Stomach (tissue), 8 donors: ENCODE measurements at regions not wholly inside any gene's neighbourhood (a gene's known extent, or its start where the extent isn't known, plus 50 kb on each side); places are given as distances from the start of the nearest gene placed in this dataset.

Experiments
- DNase-seq, 2 donors: peaks; one replicate each; pipeline versions ENCODE4 v3.0.0 to v3.0.0-alpha.2; 2013 to 2019
- H3K27ac ChIP-seq, 5 donors: fragments of 200-600 bp in 4 of 5; sonication (generic) in 4 of 5; one replicate each; pipeline ENCODE4 v1.5.1; 2013 to 2019; ENCODE audit warnings: mild to moderate bottlenecking in 1 of 5, moderate library complexity in 1 of 5
- H3K27me3 ChIP-seq, 3 donors: fragments of 200-600 bp; sonication (generic); one replicate each; pipeline ENCODE4 v1.5.1; 2017 to 2019; ENCODE audit warnings: mixed run types in 1 of 3
- H3K36me3 ChIP-seq, 4 donors: fragments of 200-600 bp; sonication (generic); 1 replicate in 3 of 4; 2 replicates in 1 of 4; pipeline ENCODE4 v1.5.1; 2016 to 2019
- H3K4me1 ChIP-seq, 4 donors: fragments of 200-600 bp; sonication (generic); one replicate each; pipeline ENCODE4 v1.5.1; 2016 to 2019
- H3K4me3 ChIP-seq, 4 donors: fragments of 200-600 bp; sonication (generic) in 3 of 4; one replicate each; pipeline ENCODE4 v1.5.1; 2016 to 2019; ENCODE audit warnings: mild to moderate bottlenecking in 1 of 4
- H3K9me3 ChIP-seq, 4 donors: fragments of 200-600 bp; sonication (generic); one replicate each; pipeline ENCODE4 v1.5.1; 2016 to 2019
- EP300 ChIP-seq: sonication (generic); formaldehyde crosslinking; IDR thresholded peaks from one replicate; pipeline ENCODE4 v1.6.1; 2017; ENCODE audit warnings: antibody characterized with exemption
- POLR2A ChIP-seq, 4 donors: fragments of 450-650 bp; IDR thresholded peaks; one replicate each; pipeline ENCODE4 v1.6.1; 2016; ENCODE audit warnings: antibody characterized with exemption in 4 of 4, control low read depth in 2 of 4, mild to moderate bottlenecking in 1 of 4, moderate library complexity in 1 of 4
- POLR2AphosphoS5 ChIP-seq, 3 donors: sonication (generic); formaldehyde crosslinking; IDR thresholded peaks; one replicate each; pipeline ENCODE4 v1.6.1; 2016; ENCODE audit warnings: antibody characterized with exemption in 3 of 3
- WGBS, 5 donors: extraction: QIAGEN DNeasy Blood & Tissue Kit in 3 of 5; methylation state at CpG; one replicate each; pipeline versions ENCODE4 v1.1.5 to v1.1.7; 2013 to 2018; 5-methylcytosine and 5-hydroxymethylcytosine counted together
- intact Hi-C: fragments of 100-400 bp; cut with DNase I; formaldehyde crosslinking; loops from one replicate; pipeline ENCODE4 v1.15.1; 2023; ENCODE audit warnings: low total_unique reads
- TF ChIP-seq, protein P1 (sequence below), 7 experiments: fragments of 450-650 bp in 4 of 7; fragments of 200-600 bp in 3 of 7; sonication (generic) in 3 of 7; IDR thresholded peaks; one replicate each; pipeline ENCODE4 v1.5.1; 2016 to 2019; ENCODE audit warnings: antibody characterized with exemption in 7 of 7, control low read depth in 2 of 7, mild to moderate bottlenecking in 1 of 7
- donor health status: healthy with polysubstance abuse.
- donor health status: Bipolar disorder and iron deficiency.
- donor health status: healthy.

GRCh38 chr16:52366983-52367382 lies 180.0 kb downstream of the TOX3 start:
- H3K27ac ChIP-seq: no peak overlapping the region

DNA sequence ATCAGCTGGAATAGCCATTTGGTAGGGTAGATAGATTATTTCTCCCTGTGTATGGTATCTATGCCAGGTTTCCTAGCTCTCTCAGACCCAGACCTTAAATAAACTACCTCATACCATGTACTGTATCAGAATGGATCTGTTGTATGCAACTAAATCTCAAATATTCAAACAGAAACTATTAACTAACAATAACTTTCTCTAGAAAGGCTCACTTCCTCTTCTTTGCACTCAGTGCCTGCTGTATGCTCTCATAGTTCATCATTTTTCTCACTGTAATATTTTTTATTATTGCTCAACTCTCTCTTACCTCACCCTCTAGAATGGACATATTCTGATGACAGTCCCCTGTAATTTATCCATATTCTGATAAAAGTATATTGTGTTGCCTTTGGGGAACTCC lies 182.4 kb downstream of the TOX3 start:
- Histone ChIP-seq H3K27me3 (no peaks in the 10 kb centered on the region), H3K9me3 (no peaks in the 10 kb centered on the region), H3K27ac (no peak overlapping the region), H3K36me3 (no peaks in the 10 kb centered on the region), H3K4me3 (no peak overlapping the region), H3K4me1 (peaks cover 0 to 5% (median 0%) of the 10 kb centered on the region in 4 donors)
- intact Hi-C loops: no loop called here
- TF ChIP-seq, protein P1, sequence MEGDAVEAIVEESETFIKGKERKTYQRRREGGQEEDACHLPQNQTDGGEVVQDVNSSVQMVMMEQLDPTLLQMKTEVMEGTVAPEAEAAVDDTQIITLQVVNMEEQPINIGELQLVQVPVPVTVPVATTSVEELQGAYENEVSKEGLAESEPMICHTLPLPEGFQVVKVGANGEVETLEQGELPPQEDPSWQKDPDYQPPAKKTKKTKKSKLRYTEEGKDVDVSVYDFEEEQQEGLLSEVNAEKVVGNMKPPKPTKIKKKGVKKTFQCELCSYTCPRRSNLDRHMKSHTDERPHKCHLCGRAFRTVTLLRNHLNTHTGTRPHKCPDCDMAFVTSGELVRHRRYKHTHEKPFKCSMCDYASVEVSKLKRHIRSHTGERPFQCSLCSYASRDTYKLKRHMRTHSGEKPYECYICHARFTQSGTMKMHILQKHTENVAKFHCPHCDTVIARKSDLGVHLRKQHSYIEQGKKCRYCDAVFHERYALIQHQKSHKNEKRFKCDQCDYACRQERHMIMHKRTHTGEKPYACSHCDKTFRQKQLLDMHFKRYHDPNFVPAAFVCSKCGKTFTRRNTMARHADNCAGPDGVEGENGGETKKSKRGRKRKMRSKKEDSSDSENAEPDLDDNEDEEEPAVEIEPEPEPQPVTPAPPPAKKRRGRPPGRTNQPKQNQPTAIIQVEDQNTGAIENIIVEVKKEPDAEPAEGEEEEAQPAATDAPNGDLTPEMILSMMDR (IDR thresholded peaks at IDR 0.05): no peak
- TF ChIP-seq POLR2AphosphoS5 (IDR thresholded peaks at IDR 0.05): no peak
- TF ChIP-seq EP300: no peak
- no peak for TF ChIP-seq POLR2A (IDR thresholded peaks at IDR 0.05)
- DNase-seq: no peak

More at GRCh38 chr16:52366983-52367382, 180.0 kb downstream of the TOX3 start:
- WGBS, 5 donors: 10 to 52% (median 28%) methylated on average over 1 of the region's 1 CpG
- peaks cover 0 to 12% (median 1%) of the 10 kb centered on the region in 4 donors for H3K4me1 ChIP-seq
- H3K27me3 ChIP-seq: no peaks in the 10 kb centered on the region
- intact Hi-C loops: no loop called here
- no peak for DNase-seq
- H3K9me3 ChIP-seq: no peaks in the 10 kb centered on the region
- no peaks in the 10 kb centered on the region for H3K36me3 ChIP-seq
- H3K4me3 ChIP-seq: no peak overlapping the region
- TF ChIP-seq, protein P1 (IDR thresholded peaks at IDR 0.05): no peak
- TF ChIP-seq POLR2AphosphoS5 (IDR thresholded peaks at IDR 0.05) (no peak), EP300 (no peak), POLR2A (IDR thresholded peaks at IDR 0.05) (no peak)

DNA sequence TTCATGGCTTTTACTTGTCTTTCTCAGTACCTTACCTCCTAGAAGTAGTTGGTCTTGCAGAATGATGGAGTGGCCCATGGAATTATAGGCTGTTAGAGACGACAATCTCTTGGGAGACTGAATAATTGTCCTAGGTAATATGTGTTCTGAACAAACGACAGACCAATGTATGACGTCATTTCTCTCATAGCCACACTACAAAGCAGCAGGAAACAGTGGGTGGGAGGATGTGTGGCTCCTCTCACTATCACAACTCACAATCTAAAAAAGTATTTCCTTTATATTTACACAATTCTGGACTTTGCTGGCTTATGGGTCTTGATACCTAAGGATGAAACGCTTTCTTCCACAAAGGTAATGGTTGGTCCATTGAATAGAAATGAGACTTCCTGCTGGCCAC lies 183.9 kb downstream of the TOX3 start:
- intact Hi-C loops: no loop called here
- 74 to 80% (median 79%) methylated on average over 4 of the region's 4 CpGs for WGBS, 5 donors
- DNase-seq: no peak
- Histone ChIP-seq H3K4me3 (no peak overlapping the region), H3K9me3 (peaks cover 0 to under 1% (median under 1%) of the 10 kb centered on the region in 4 donors), H3K27me3 (no peaks in the 10 kb centered on the region), H3K4me1 (no peaks in the 10 kb centered on the region), H3K27ac (no peak overlapping the region), H3K36me3 (no peaks in the 10 kb centered on the region)
- TF ChIP-seq EP300 (no peak), POLR2A (IDR thresholded peaks at IDR 0.05) (no peak), POLR2AphosphoS5 (IDR thresholded peaks at IDR 0.05) (no peak)
- TF ChIP-seq, protein P1 (IDR thresholded peaks at IDR 0.05): no peak

- 58 to 67% (median 64%) methylated on average over 4 of the region's 4 CpGs for WGBS, 5 donors
These were observed 189.2 kb downstream of the TOX3 start for GRCh38 chr16:52357711-52358110.

More at GRCh38 chr16:52357711-52358110, 189.2 kb downstream of the TOX3 start:
- no peaks in the 10 kb centered on the region for H3K27me3 ChIP-seq
- no peak overlapping the region for H3K4me3 ChIP-seq
- no peaks in the 10 kb centered on the region for H3K4me1 ChIP-seq
- peaks cover 0 to 8% (median 6%) of the 10 kb centered on the region in 4 donors for H3K9me3 ChIP-seq
- DNase-seq: no peak
- no peak for TF ChIP-seq EP300
- TF ChIP-seq, protein P1 (IDR thresholded peaks at IDR 0.05): no peak
- no peak for TF ChIP-seq POLR2A (IDR thresholded peaks at IDR 0.05)
- TF ChIP-seq POLR2AphosphoS5 (IDR thresholded peaks at IDR 0.05): no peak
- intact Hi-C loops: no loop called here
- no peak overlapping the region for H3K27ac ChIP-seq
- H3K36me3 ChIP-seq: no peaks in the 10 kb centered on the region
